ENCODE measurements at regions not wholly inside any gene's neighbourhood (a gene's known extent, or its start where the extent isn't known, plus 50 kb on each side); places are given as distances from the start of the nearest gene placed in this dataset.

DNA sequence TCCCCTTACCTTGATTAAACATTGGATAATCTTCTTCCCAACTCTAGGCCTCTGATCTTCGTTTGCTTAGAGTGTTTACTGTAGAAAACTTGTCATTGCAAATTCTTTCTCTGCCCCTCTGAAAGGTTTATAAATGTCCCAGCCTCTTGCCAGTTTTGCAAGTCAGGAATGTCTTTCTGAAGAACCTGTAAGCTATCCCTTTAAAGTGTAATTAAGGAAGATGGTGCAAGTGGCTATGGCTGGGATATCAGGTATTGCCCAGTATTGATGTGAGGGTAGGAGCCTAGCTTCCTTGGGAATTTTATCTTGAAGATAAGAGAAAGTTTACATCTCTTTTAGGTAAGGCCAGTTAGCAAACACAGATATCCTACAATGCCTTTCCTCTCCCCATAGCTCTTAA is 211.0 kb upstream of the RIMS1 start:
- TF ChIP-seq CTCF (conservative IDR thresholded peaks at IDR 0.05): no peak
- peak overlapping the region; percentile 52 for H3K4me3 ChIP-seq (ENCODE audit: low read length)
- H3K27ac Mint-ChIP-seq: peak overlapping the region; percentile 6
- no peaks in the 10 kb centered on the region for H3K36me3 Mint-ChIP-seq (ENCODE audit: low read depth)
- H3K36me3 ChIP-seq (ENCODE audit: control insufficient read depth, insufficient read depth, low read length): no peaks in the 10 kb centered on the region
- peaks cover 20% of the 10 kb centered on the region for H3K4me1 ChIP-seq (ENCODE audit: control insufficient read depth, insufficient read depth, low read length)
- no peaks in the 10 kb centered on the region for H3K27me3 ChIP-seq (ENCODE audit: control insufficient read depth, insufficient read depth, low read length, poor library complexity, severe bottlenecking)
- peak overlapping the region; percentile 25 for H3K4me3 Mint-ChIP-seq
- WGBS, 2 experiments (ENCODE audit: insufficient coverage in 1 of 2, insufficient read length in 1 of 2): 4 to 83% methylated on average over 1 of the region's 1 CpG
- H3K9me3 Mint-ChIP-seq: no peaks in the 10 kb centered on the region
- H3K27ac ChIP-seq (ENCODE audit: low read depth, low read length): no peak overlapping the region
- H3K9me3 ChIP-seq (ENCODE audit: control insufficient read depth, low read length): no peaks in the 10 kb centered on the region
- H3K9ac ChIP-seq (ENCODE audit: extremely low read depth, low read length, poor library complexity, severe bottlenecking): no peak overlapping the region
- peaks cover 40% of the 10 kb centered on the region for H3K27me3 Mint-ChIP-seq (ENCODE audit: insufficient read depth)
- peaks cover 44% of the 10 kb centered on the region for H3K4me1 Mint-ChIP-seq
- peak; percentile 51 for DNase-seq

DNA sequence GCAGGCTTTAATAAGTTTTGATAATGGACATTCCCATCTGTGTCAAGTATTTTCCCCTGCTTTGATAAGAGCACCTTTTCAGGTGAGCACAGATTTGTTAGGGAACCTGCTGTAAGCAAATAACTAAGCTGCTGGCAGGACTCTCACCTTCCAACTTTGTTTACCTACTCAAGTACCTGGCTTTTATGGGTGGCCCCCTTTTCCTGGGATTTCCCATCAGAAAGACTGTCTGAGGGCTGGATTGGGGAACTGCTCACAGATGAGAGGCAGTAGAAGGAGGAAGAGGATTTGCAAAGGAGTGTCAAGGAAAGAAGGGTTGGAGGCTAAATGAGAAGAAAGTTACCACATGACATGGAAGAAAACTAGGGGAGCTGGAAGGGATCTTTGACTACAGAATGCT is 210.1 kb upstream of the RIMS1 start:
- TF ChIP-seq CTCF (conservative IDR thresholded peaks at IDR 0.05): no peak
- H3K4me3 Mint-ChIP-seq: peak overlapping the region; percentile 25
- no peak overlapping the region for H3K9ac ChIP-seq (ENCODE audit: extremely low read depth, low read length, poor library complexity, severe bottlenecking)
- peak; percentile 66 for DNase-seq
- H3K27me3 Mint-ChIP-seq (ENCODE audit: insufficient read depth): peaks cover 36% of the 10 kb centered on the region
- H3K4me3 ChIP-seq (ENCODE audit: low read length): peak overlapping the region; percentile 52
- H3K36me3 ChIP-seq (ENCODE audit: control insufficient read depth, insufficient read depth, low read length): no peaks in the 10 kb centered on the region
- H3K9me3 Mint-ChIP-seq: no peaks in the 10 kb centered on the region
- H3K4me1 ChIP-seq (ENCODE audit: control insufficient read depth, insufficient read depth, low read length): peaks cover 20% of the 10 kb centered on the region
- peaks cover 48% of the 10 kb centered on the region for H3K4me1 Mint-ChIP-seq
- no peaks in the 10 kb centered on the region for H3K9me3 ChIP-seq (ENCODE audit: control insufficient read depth, low read length)
- no peak overlapping the region for H3K27ac Mint-ChIP-seq
- H3K27me3 ChIP-seq (ENCODE audit: control insufficient read depth, insufficient read depth, low read length, poor library complexity, severe bottlenecking): no peaks in the 10 kb centered on the region
- H3K36me3 Mint-ChIP-seq (ENCODE audit: low read depth): no peaks in the 10 kb centered on the region
- no peak overlapping the region for H3K27ac ChIP-seq (ENCODE audit: low read depth, low read length)

DNA sequence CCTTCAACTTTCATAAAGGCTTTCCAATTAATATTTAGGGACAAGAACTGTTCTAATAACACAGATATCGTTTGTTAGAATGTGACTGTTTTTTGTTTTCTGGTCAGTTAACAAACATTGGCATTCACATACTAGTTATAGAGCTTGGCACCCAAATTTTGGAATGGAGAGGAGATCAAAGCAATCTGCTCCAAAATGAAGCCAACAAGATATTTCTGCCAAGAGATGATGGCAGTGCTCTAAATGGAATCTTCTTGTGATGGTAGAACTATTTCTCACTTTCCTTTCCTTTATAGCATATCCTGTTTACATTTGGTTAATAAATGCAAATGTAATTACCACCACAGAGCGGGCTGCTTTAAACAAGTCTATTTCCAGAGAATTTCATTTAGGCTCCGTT is 208.3 kb upstream of the RIMS1 start:
- Histone ChIP-seq H3K4me3 (ENCODE audit: low read length) (no peak overlapping the region), H3K36me3 (ENCODE audit: control insufficient read depth, insufficient read depth, low read length) (no peaks in the 10 kb centered on the region), H3K9ac (ENCODE audit: extremely low read depth, low read length, poor library complexity, severe bottlenecking) (no peak overlapping the region), H3K27ac (ENCODE audit: low read depth, low read length) (no peak overlapping the region), H3K4me1 (ENCODE audit: control insufficient read depth, insufficient read depth, low read length) (peaks cover 20% of the 10 kb centered on the region), H3K9me3 (ENCODE audit: control insufficient read depth, low read length) (no peaks in the 10 kb centered on the region), H3K27me3 (ENCODE audit: control insufficient read depth, insufficient read depth, low read length, poor library complexity, severe bottlenecking) (peaks cover 8% of the 10 kb centered on the region)
- Mint-ChIP-seq H3K36me3 (ENCODE audit: low read depth) (no peaks in the 10 kb centered on the region), H3K4me1 (peaks cover 50% of the 10 kb centered on the region), H3K27me3 (ENCODE audit: insufficient read depth) (peaks cover 35% of the 10 kb centered on the region), H3K4me3 (no peak overlapping the region), H3K9me3 (no peaks in the 10 kb centered on the region), H3K27ac (no peak overlapping the region)
- WGBS, 2 experiments (ENCODE audit: insufficient coverage in 1 of 2, insufficient read length in 1 of 2): 94 to 100% methylated on average over 1 to 3 of the region's 3 CpGs
- no peak for DNase-seq
- TF ChIP-seq CTCF (conservative IDR thresholded peaks at IDR 0.05): no peak
